HG02973 (cell line): ENCODE measurements at regions not wholly inside any gene's neighbourhood (a gene's known extent, or its start where the extent isn't known, plus 50 kb on each side); places are given as distances from the start of the nearest gene placed in this dataset.
"Not testable (repeated sequence)": the region's sequence is repeated elsewhere in the genome, so short reads cannot be mapped to it uniquely, and the experiment has no call there.

ENCODE experiments used
- ATAC-seq: cut with Tn5 transposase; IDR thresholded peaks from one replicate; pipeline ENCODE4 v1.9.1; 2021; ENCODE audit warnings: moderate library complexity; ENCODE audit not compliant: unreplicated experiment

- not testable (repeated sequence) for ATAC-seq
Measured at GRCh38 chr20:12857643-12858042, 151.1 kb upstream of the SPTLC3 start.

- no peak for ATAC-seq
Measured at GRCh38 chr20:12860619-12861247, 148.0 kb upstream of the SPTLC3 start.

GRCh38 chr20:12869669-12870068 is 139.1 kb upstream of the SPTLC3 start:
- no peak for ATAC-seq

- no peak for ATAC-seq
Measured at GRCh38 chr20:12870588-12870987, 138.2 kb upstream of the SPTLC3 start.

GRCh38 chr20:12874933-12875332 is 133.8 kb upstream of the SPTLC3 start:
- ATAC-seq: no peak

- ATAC-seq: no peak
Measured at GRCh38 chr20:12875510-12875909, 133.3 kb upstream of the SPTLC3 start.

- ATAC-seq: no peak
Measured at GRCh38 chr20:12882832-12883506, 125.8 kb upstream of the SPTLC3 start.

GRCh38 chr20:12883507-12883885 is 125.3 kb upstream of the SPTLC3 start:
- no peak for ATAC-seq

- no peak for ATAC-seq
Measured at GRCh38 chr20:12886618-12887363, 122.0 kb upstream of the SPTLC3 start.

GRCh38 chr20:12891643-12892042 is 117.1 kb upstream of the SPTLC3 start:
- no peak for ATAC-seq

GRCh38 chr20:12893019-12893418 is 115.8 kb upstream of the SPTLC3 start:
- no peak for ATAC-seq

- ATAC-seq: no peak
Measured at GRCh38 chr20:12893653-12894052, 115.1 kb upstream of the SPTLC3 start.

GRCh38 chr20:12894089-12894488 is 114.7 kb upstream of the SPTLC3 start:
- no peak for ATAC-seq

- ATAC-seq: no peak
Measured at GRCh38 chr20:12896180-12896579, 112.6 kb upstream of the SPTLC3 start.

- no peak for ATAC-seq
Measured at GRCh38 chr20:12902992-12903391, 105.8 kb upstream of the SPTLC3 start.

GRCh38 chr20:12906361-12906760 is 102.4 kb upstream of the SPTLC3 start:
- ATAC-seq: no peak

GRCh38 chr20:12911372-12911771 is 97.4 kb upstream of the SPTLC3 start:
- no peak for ATAC-seq

- ATAC-seq: no peak
Measured at GRCh38 chr20:12913781-12914443, 94.9 kb upstream of the SPTLC3 start.

GRCh38 chr20:12914804-12915203 is 94.0 kb upstream of the SPTLC3 start:
- ATAC-seq: no peak

- ATAC-seq: no peak
Measured at GRCh38 chr20:12916699-12917098, 92.1 kb upstream of the SPTLC3 start.

GRCh38 chr20:12924126-12924525 is 84.6 kb upstream of the SPTLC3 start:
- no peak for ATAC-seq
